OCI-LY3 (cell line): ENCODE measurements at regions not wholly inside any gene's neighbourhood (a gene's known extent, or its start where the extent isn't known, plus 50 kb on each side); places are given as distances from the start of the nearest gene placed in this dataset.
A peak's percentile ranks its signal among the peaks of the same experiment; 100 is the strongest.

Experiments
- H2AFZ ChIP-seq: fragments of 200-600, 300-600 bp; shearing (Covaris generic); 2 replicates; pipeline ENCODE4 v1.6.0; 2014; ENCODE audit warnings: antibody characterized with exemption, low read depth, low read length
- H3K27ac ChIP-seq: fragments of 200-600, 300-600 bp; sonication (generic); 2 replicates; pipeline ENCODE4 v1.5.1; 2014; ENCODE audit warnings: mild to moderate bottlenecking, low read length, moderate library complexity, mixed read lengths
- H3K27me3 ChIP-seq: fragments of 200-600, 300-600 bp; sonication (generic); 2 replicates; pipeline ENCODE4 v1.6.1; 2014; ENCODE audit warnings: low read depth, low read length, mixed read lengths
- H3K36me3 ChIP-seq: fragments of 200-600, 300-600 bp; sonication (generic); replicated peaks from 2 replicates; pipeline ENCODE3; 2014; ENCODE audit warnings: low read depth, low read length, mixed read lengths
- H3K4me1 ChIP-seq: fragments of 300-600, 200-600 bp; sonication (generic); 2 replicates; pipeline ENCODE4 v1.6.1; 2014; ENCODE audit warnings: low read length, mixed read lengths
- H3K4me2 ChIP-seq: fragments of 200-600, 300-600 bp; sonication (generic); 2 replicates; pipeline ENCODE4 v1.6.1; 2014; ENCODE audit warnings: low read length, mixed read lengths
- H3K4me3 ChIP-seq: fragments of 300-600, 200-600 bp; sonication (generic); 2 replicates; pipeline ENCODE4 v1.5.1; 2014; ENCODE audit warnings: antibody characterized with exemption, mild to moderate bottlenecking, low read length, moderate library complexity
- H3K79me2 ChIP-seq: fragments of 300-600, 200-600 bp; shearing (Covaris generic); 2 replicates; pipeline ENCODE4 v1.6.1; 2014; ENCODE audit warnings: mild to moderate bottlenecking, low read length, mixed read lengths
- H3K9ac ChIP-seq: fragments of 300-600, 200-600 bp; shearing (Covaris generic); 2 replicates; pipeline ENCODE4 v1.6.0; 2014; ENCODE audit warnings: mild to moderate bottlenecking, low read length, moderate library complexity
- H3K9me3 ChIP-seq: fragments of 200-600, 300-600 bp; shearing (Covaris generic); 2 replicates; pipeline ENCODE4 v1.6.1; 2014; ENCODE audit warnings: low read length, mixed read lengths; ENCODE audit not compliant: insufficient read depth
- H4K20me1 ChIP-seq: fragments of 200-600, 300-600 bp; sonication (generic); 2 replicates; pipeline ENCODE4 v1.6.1; 2016; ENCODE audit warnings: low read length, mixed read lengths; ENCODE audit not compliant: insufficient read depth
- EZH2phosphoT487 ChIP-seq: fragments of 200-600 bp; shearing (Covaris generic); IDR thresholded peaks from 2 replicates; pipeline ENCODE4 v1.6.1; 2018; ENCODE audit warnings: antibody characterized with exemption, mixed run types, low read depth
- TF ChIP-seq, protein P1 (sequence below): fragments of 200-600, 300-600 bp; sonication (generic); IDR thresholded peaks from 2 replicates; pipeline ENCODE4 v1.5.1; 2014; ENCODE audit warnings: antibody characterized with exemption, low read length, low read depth

DNA sequence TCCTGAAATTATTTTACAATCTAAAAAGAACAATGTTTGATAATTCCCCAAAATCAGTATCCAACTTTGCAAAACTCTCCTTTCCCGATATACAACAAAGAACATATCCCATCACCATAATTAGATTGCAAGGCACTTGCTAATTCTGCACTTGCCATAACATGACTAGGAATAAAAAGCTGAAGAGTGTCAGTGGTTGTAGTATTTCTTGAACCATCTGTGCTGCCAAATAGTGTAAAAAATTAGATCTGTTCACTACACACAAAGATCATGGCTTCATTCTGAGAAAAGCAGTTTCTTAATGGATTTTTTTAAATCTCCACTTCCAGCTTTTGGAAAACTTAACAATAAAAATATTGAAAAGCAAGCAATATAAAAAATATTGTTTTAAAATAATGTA lies 259.5 kb upstream of the FAM174A start:
- Histone ChIP-seq H3K27ac (no peak overlapping the region), H3K79me2 (no peaks in the 10 kb centered on the region), H4K20me1 (no peaks in the 10 kb centered on the region), H3K9ac (no peak overlapping the region), H3K36me3 (no peaks in the 10 kb centered on the region), H2AFZ (no peak overlapping the region), H3K9me3 (no peaks in the 10 kb centered on the region), H3K4me3 (no peak overlapping the region), H3K27me3 (no peaks in the 10 kb centered on the region), H3K4me2 (no peak overlapping the region), H3K4me1 (peaks cover under 1% of the 10 kb centered on the region; the same call in 1 of the 2 replicates)
- TF ChIP-seq, protein P1, sequence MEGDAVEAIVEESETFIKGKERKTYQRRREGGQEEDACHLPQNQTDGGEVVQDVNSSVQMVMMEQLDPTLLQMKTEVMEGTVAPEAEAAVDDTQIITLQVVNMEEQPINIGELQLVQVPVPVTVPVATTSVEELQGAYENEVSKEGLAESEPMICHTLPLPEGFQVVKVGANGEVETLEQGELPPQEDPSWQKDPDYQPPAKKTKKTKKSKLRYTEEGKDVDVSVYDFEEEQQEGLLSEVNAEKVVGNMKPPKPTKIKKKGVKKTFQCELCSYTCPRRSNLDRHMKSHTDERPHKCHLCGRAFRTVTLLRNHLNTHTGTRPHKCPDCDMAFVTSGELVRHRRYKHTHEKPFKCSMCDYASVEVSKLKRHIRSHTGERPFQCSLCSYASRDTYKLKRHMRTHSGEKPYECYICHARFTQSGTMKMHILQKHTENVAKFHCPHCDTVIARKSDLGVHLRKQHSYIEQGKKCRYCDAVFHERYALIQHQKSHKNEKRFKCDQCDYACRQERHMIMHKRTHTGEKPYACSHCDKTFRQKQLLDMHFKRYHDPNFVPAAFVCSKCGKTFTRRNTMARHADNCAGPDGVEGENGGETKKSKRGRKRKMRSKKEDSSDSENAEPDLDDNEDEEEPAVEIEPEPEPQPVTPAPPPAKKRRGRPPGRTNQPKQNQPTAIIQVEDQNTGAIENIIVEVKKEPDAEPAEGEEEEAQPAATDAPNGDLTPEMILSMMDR, result no peak
- no peak for TF ChIP-seq EZH2phosphoT487

- no peak overlapping the region for H3K4me2 ChIP-seq
- H3K79me2 ChIP-seq, result no peaks in the 10 kb centered on the region
- H3K4me3 ChIP-seq, result no peak overlapping the region
- no peaks in the 10 kb centered on the region for H3K36me3 ChIP-seq
- H3K27ac ChIP-seq, result no peak overlapping the region
- no peaks in the 10 kb centered on the region for H4K20me1 ChIP-seq
- H3K27me3 ChIP-seq, result no peaks in the 10 kb centered on the region
- TF ChIP-seq, protein P1, result no peak
- H3K9me3 ChIP-seq, result no peaks in the 10 kb centered on the region
- H3K9ac ChIP-seq, result no peak overlapping the region
- H3K4me1 ChIP-seq, result peaks cover 8% of the 10 kb centered on the region
- no peak overlapping the region for H2AFZ ChIP-seq
These were observed 261.2 kb upstream of the FAM174A start for GRCh38 chr5:100273846-100274580.

DNA sequence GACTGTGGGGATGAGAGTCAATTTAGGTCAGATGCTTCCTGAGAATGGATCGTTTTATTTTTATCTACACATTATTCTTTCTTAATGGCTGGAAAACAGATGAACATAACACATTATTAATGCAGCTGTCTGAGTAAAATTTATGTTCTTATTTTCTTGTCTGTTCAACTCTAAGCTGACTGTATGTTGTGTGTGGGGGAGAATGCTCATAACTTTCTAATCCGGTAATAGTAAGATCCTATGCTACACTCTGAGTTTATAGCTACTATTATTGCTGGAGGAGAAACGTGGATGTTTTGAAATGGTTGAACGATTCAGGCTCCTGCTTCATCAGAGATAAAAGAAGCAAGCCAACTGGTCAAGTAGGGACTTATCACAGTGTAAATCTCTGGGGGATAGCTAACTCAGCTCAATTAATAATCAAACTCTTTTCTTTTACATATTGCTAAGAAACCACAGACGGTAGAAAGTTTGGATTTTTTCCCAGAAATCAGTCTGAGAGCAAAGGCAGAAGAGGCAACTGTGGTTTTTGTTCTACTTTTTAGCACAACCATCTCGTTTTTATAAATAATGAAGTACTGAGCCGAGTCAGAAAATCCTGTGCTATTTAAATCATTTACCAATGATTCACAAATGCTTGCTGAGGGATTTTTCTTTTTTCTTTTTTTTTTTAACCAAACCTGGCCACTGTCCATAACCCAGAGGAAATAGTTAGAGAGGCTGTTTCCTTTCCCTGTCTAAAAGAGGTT lies 265.0 kb upstream of the FAM174A start:
- H3K4me2 ChIP-seq, result peak overlapping the region; percentile 20

DNA sequence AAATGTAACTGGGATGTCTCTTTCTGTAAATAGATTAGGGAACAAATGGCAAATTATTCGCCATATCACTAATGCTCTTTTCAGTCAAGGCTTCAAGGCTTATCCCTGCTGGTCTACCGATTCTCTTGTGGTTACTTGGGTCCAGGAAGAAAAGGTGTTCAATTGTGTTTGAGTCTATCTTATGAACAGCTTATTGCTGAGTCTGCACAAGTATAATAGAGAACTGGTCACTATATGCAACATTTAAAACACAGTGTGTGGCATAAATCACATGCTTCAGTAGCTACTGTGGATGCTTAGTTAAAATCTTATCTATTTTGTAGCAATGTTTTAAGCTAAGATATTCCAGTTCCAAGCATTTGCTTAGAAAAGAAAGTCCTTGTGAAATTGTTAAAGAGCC lies 274.2 kb upstream of the FAM174A start:
- Histone ChIP-seq H2AFZ (no peak overlapping the region), H3K9ac (no peak overlapping the region), H3K36me3 (no peaks in the 10 kb centered on the region), H3K9me3 (no peaks in the 10 kb centered on the region), H3K4me3 (no peak overlapping the region), H3K79me2 (no peaks in the 10 kb centered on the region), H3K27me3 (no peaks in the 10 kb centered on the region), H3K4me1 (no peaks in the 10 kb centered on the region), H4K20me1 (no peaks in the 10 kb centered on the region), H3K4me2 (no peak overlapping the region), H3K27ac (no peak overlapping the region)
- no peak for TF ChIP-seq EZH2phosphoT487
- TF ChIP-seq, protein P1, result no peak

More for the DNA sequence above, 265.0 kb upstream of the FAM174A start:
- Histone ChIP-seq H3K27ac (no peak overlapping the region), H3K4me1 (peaks cover 8% of the 10 kb centered on the region), H4K20me1 (no peaks in the 10 kb centered on the region), H3K27me3 (no peaks in the 10 kb centered on the region), H3K4me3 (no peak overlapping the region), H2AFZ (no peak overlapping the region), H3K9ac (no peak overlapping the region), H3K36me3 (no peaks in the 10 kb centered on the region), H3K9me3 (no peaks in the 10 kb centered on the region), H3K79me2 (no peaks in the 10 kb centered on the region)
- TF ChIP-seq EZH2phosphoT487, result no peak
- TF ChIP-seq, protein P1, result no peak
